DMS53 treated with DMSO at 0.1 percent for 48 hours (cell line): ENCODE measurements at regions not wholly inside any gene's neighbourhood (a gene's known extent, or its start where the extent isn't known, plus 50 kb on each side); places are given as distances from the start of the nearest gene placed in this dataset.

ENCODE experiments used
- DNase-seq: peaks from one replicate; lab custom pipeline; 2025; ENCODE audit not compliant: unreplicated experiment; lab: John Stamatoyannopoulos, UW

- no peak for DNase-seq
Observed at GRCh38 chr7:12120632-12121031, 90.5 kb upstream of the TMEM106B start.

GRCh38 chr7:12123172-12123571, 87.9 kb upstream of the TMEM106B start:
- no peak for DNase-seq

DNA sequence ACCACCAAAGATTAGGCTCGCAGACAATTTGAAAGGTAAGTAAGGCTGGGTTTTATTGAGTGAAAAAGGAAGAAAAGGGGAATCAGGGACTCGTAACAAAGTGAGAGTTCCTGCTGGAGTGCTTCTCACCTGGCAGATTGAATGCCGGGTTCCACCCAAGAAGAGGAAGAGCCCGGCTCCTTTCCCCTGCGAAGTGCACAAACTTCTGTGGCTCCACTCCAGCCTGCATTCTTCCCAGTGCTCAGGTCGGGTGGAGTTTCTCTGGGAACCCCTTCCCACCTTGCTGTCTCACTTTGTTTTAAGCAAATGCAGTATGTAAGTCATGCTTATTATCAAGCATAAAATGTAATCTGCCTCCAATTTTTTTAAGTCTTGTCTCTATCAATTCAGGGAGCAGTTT, 87.1 kb upstream of the TMEM106B start:
- no peak for DNase-seq

GRCh38 chr7:12127455-12127854, 83.6 kb upstream of the TMEM106B start:
- no peak for DNase-seq

GRCh38 chr7:12130609-12131008, 80.5 kb upstream of the TMEM106B start:
- no peak for DNase-seq

- DNase-seq = no peak
Observed at GRCh38 chr7:12131122-12131521, 80.0 kb upstream of the TMEM106B start.

DNA sequence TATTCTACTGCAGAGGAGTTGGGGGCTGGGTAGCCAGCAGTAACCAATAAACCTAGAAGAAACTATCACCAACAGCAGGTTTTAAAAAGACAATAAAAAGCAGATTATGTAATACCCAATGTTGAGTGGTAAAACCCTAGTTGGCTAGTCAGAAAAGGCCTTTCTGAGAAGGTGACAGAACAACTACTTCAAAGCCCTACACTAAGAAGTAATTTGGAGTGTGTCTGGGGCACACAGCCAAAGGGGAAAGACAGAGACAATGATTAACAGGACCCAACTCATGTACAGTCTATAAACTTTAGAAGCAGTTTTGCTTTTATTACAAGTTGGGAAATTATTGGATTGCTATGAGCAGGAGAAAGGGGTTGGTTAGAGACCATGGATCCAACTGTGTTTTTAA, 77.2 kb upstream of the TMEM106B start:
- DNase-seq = no peak

DNA sequence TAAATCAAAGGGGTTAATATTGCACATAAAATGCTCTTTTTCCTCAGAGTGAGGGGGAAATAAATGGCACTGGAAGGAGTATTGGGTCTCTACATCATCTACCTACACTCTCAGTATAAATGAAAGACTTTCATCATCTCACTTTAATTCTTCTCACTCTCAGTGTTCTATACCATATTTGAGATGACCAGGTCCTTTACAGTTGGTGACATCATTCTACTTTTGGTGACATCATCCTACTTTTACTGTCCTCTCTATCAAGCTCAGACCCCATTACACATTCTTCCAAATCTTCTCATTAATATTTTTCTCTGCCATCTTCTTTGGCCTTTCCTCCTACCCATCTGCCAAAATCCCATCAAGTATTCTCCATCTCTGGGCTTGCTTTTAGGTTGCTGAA, 74.6 kb upstream of the TMEM106B start:
- DNase-seq = no peak

DNA sequence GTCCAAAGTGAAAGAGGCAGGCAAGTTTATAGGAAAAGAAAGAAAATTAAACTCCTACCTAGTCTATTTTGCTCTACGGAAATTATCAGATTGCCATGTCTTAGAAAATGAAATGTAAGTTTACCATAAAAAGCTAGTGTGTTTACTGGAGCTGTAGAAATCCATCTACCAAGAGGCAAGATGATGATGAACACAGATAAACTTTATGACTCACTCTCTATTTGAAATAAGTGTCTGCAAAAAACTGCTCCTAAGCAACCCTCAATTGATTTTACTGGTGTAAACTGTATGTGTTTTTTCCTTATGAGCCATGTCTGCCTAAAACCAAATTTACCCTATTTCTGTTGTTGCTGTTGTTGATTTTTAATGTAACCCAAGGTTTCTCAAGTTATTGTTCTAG, 73.8 kb upstream of the TMEM106B start:
- peak; percentile 17 for DNase-seq

- DNase-seq = no peak
Observed at GRCh38 chr7:12138421-12138820, 72.7 kb upstream of the TMEM106B start.

DNA sequence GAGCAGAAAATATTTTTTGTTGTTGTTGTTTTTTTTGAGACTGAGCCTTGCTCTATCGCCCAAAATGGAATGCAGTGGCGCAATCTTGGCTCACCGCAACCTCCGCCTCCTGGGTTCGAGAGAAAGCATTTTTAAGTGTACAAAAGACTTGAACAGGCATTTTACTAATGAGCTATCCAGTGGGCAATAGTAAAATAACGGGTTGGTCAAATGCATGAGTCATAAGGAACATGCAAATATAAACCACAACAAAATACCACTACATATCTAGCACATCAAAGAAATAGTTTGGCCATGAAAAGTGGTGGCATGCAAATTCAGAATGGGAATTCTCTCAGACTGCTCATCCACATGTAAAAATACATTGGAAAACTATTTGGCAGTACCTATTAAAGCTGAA, 71.7 kb upstream of the TMEM106B start:
- no peak for DNase-seq

DNA sequence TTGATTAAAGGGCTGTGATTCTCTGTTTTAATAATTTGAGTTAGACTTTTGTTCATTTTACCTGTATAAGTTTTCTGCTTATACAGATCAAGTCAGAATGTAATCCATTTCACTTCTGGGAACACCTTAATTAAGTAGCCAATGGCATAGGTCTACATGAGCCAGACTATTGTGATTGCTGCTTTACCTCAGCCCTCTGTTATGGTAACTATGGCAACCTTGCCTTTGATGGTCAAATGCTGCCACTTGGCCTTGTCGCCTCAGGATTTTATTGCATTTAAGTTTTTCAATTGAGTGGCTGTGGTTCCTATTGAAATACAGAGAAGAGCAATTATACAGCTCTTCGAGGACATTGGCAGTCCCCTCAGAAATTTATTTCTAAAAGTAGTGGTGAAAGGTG, 64.3 kb upstream of the TMEM106B start:
- no peak for DNase-seq

DNA sequence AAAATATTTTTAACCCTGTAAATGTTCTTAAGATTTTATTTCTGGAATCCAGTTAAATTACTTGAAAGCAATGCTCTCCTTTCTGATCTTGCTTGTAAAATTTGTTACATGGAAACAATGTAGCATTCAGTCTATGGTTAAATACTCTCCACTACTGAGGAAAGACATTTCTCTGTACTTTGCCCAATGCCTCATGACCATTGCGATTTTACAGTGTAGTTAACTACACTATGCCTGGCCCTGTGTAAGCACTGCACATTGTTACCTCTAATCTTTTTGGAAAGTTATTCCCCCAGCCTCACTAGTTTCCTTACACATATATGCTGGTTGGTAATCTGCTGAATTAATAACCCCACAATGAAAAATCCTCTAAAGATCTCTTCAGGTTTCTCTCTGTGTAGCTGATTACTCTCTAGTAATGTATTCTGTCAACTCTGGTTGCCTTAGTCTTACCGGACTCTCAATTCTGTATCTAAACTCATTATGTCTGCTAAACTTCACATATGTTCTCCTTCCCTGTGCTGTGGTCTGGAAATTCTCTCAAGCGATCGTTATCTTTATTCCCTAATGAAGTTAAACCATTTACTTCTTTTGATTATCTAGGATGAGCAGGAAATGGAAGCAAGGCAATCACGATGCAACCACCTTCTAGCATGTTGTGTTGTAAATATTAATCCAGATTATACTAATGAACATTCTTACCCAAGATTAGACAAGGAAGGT, 58.7 kb upstream of the TMEM106B start:
- DNase-seq = no peak

DNA sequence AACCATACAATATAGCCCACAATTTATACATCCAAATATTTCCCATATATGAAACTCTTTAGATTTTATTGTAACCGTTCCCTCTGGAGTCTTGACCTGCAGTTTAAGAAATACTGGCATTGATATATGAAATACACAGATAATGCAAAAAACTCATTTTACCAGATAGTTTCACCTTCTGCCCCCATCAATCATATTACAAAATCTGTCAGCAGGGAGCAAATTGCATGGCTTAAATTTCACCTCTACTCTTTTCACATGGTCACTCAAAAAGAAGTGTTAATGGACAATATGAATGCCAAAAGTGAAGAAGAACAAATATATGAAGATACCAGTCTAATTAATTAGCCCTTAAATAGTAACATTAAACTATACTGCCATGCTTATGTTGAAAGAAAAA, 57.0 kb upstream of the TMEM106B start:
- DNase-seq = no peak

GRCh38 chr7:12157517-12157916, 53.6 kb upstream of the TMEM106B start:
- DNase-seq = no peak

GRCh38 chr7:12158334-12159060, 52.6 kb upstream of the TMEM106B start:
- DNase-seq = no peak

DNA sequence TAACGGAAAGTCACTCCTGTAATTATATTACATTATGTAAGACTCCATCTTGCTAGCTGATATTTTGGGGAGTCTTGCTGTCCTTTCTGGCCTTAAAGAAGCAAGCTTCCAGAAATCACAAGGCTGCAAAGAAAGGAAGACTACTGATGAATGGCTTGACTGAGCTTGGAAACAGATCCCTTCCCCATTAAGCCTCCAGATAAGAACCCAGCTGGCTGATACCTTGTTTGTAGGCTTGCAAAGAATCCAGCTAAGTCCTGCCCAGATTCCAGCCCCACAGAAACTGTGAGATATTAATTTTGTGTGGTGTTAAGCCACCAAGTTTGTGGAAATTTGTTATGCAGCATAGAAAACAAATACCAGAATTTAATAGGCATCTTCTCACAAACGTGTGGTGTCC, 49.9 kb upstream of the TMEM106B start:
- DNase-seq = no peak
